Fibroblast of pulmonary artery (primary cell): ENCODE measurements at regions not wholly inside any gene's neighbourhood (a gene's known extent, or its start where the extent isn't known, plus 50 kb on each side); places are given as distances from the start of the nearest gene placed in this dataset.
A peak's percentile ranks its signal among the peaks of the same experiment; 100 is the strongest.

Experiments
- DNase-seq: peaks from one replicate; pipeline ENCODE4 v3.0.0-alpha.2; 2010; ENCODE audit warnings: low read depth
- H3K4me3 ChIP-seq: replicated peaks from 2 replicates; pipeline ENCODE4 v1.5.1; 2011; ENCODE audit warnings: low read depth, mild to moderate bottlenecking, control low read depth, low read length, moderate library complexity
- CTCF ChIP-seq: IDR thresholded peaks from 2 replicates; pipeline ENCODE4 v1.5.1; 2011; ENCODE audit warnings: mild to moderate bottlenecking, control low read depth, low read length, inconsistent platforms; ENCODE audit errors: missing control alignments

- no peak overlapping the region for H3K4me3 ChIP-seq
- DNase-seq = no peak
- TF ChIP-seq CTCF = no peak
These were observed 115.2 kb upstream of the TP63 start for GRCh38 chr3:189516039-189516438.

GRCh38 chr3:189517981-189518380 is 113.2 kb upstream of the TP63 start:
- H3K4me3 ChIP-seq = no peak overlapping the region
- TF ChIP-seq CTCF = no peak
- no peak for DNase-seq

- DNase-seq = no peak
- TF ChIP-seq CTCF = no peak
- no peak overlapping the region for H3K4me3 ChIP-seq
These were observed 111.7 kb upstream of the TP63 start for GRCh38 chr3:189519458-189519857.

- TF ChIP-seq CTCF = no peak
- no peak overlapping the region for H3K4me3 ChIP-seq
- no peak for DNase-seq
These were observed 101.7 kb upstream of the TP63 start for GRCh38 chr3:189529468-189529867.

GRCh38 chr3:189529889-189530471 is 101.2 kb upstream of the TP63 start:
- no peak for DNase-seq
- no peak for TF ChIP-seq CTCF
- no peak overlapping the region for H3K4me3 ChIP-seq

- no peak for TF ChIP-seq CTCF
- H3K4me3 ChIP-seq = no peak overlapping the region
- peak; percentile 20 for DNase-seq
These were observed 100.4 kb upstream of the TP63 start for GRCh38 chr3:189530822-189531221.

- H3K4me3 ChIP-seq = no peak overlapping the region
- no peak for DNase-seq
- no peak for TF ChIP-seq CTCF
These were observed 99.9 kb upstream of the TP63 start for GRCh38 chr3:189531271-189531670.
